ENCODE measurements at regions not wholly inside any gene's neighbourhood (a gene's known extent, or its start where the extent isn't known, plus 50 kb on each side); places are given as distances from the start of the nearest gene placed in this dataset.
A peak's percentile ranks its signal among the peaks of the same experiment; 100 is the strongest.

GRCh38 chr6:137423451-137424168, 70.6 kb downstream of the OLIG3 start:
- DNase-seq (ENCODE audit: low read depth), result no peak
- H3K4me3 ChIP-seq (ENCODE audit: low read depth, low read length), result no peak overlapping the region
- no peak for TF ChIP-seq CTCF (IDR thresholded peaks at IDR 0.05; ENCODE audit: control insufficient read depth, extremely low read depth, insufficient read depth)

DNA sequence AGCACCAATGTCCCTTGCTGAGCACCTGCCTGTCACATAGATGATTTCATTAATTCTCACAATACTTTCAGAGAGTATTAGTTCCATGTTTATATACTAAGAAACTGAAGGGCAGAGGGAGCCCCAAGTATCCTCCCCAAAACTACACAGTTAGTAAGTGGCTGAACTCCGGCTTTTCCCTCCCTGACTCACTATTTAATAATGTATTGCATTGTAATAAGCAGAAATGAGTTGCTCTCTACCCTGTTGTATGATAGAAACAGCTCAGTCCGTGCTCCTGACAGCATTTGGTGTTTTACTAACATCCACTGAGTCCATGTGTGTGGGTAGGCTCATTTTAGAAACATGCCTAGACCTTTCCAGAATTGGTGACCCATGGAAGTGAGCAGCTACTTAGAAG, 76.8 kb downstream of the OLIG3 start:
- H3K4me3 ChIP-seq (ENCODE audit: low read depth, low read length), result no peak overlapping the region
- no peak for DNase-seq (ENCODE audit: low read depth)
- TF ChIP-seq CTCF (IDR thresholded peaks at IDR 0.05; ENCODE audit: control insufficient read depth, extremely low read depth, insufficient read depth), result no peak

DNA sequence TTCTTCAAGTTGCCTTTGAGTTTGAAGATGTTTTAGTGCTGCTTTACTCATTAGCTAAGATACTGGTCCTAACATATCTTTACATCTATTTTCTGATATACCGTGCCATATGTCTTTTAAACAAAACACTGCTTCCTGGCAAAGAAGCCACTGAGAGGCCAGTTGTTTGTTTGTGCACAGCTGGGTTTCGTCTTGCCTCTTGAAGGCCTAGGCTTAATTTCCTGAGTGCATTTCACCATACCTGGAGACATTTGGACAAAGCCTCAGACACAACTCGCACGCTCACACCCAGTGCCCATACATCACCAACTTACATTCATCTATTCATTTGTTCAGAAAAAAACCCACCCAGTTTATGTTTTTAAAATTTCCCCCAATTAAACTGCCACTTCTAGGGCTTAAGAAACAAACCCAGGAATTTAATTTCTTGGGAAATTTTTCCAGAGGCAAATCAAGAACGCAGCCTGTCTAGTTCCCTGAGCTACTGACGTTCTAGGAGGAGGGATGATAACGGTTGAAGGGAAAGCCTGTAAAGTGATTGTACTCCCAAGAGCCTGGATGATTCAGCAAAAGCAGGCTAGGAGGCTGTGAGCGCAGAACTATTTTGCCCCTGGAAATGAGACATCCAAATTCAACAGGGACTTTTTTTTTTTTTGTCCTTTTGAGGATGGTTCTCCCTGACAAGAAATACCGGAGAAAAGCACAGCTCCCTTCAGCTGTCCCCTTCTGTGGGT, 77.7 kb downstream of the OLIG3 start:
- DNase-seq (ENCODE audit: low read depth), result no peak
- TF ChIP-seq CTCF (IDR thresholded peaks at IDR 0.05; ENCODE audit: control insufficient read depth, extremely low read depth, insufficient read depth), result no peak
- no peak overlapping the region for H3K4me3 ChIP-seq (ENCODE audit: low read depth, low read length)

GRCh38 chr6:137415834-137416190, 78.4 kb downstream of the OLIG3 start:
- DNase-seq (ENCODE audit: low read depth), result no peak
- no peak for TF ChIP-seq CTCF (IDR thresholded peaks at IDR 0.05; ENCODE audit: control insufficient read depth, extremely low read depth, insufficient read depth)
- no peak overlapping the region for H3K4me3 ChIP-seq (ENCODE audit: low read depth, low read length)

DNA sequence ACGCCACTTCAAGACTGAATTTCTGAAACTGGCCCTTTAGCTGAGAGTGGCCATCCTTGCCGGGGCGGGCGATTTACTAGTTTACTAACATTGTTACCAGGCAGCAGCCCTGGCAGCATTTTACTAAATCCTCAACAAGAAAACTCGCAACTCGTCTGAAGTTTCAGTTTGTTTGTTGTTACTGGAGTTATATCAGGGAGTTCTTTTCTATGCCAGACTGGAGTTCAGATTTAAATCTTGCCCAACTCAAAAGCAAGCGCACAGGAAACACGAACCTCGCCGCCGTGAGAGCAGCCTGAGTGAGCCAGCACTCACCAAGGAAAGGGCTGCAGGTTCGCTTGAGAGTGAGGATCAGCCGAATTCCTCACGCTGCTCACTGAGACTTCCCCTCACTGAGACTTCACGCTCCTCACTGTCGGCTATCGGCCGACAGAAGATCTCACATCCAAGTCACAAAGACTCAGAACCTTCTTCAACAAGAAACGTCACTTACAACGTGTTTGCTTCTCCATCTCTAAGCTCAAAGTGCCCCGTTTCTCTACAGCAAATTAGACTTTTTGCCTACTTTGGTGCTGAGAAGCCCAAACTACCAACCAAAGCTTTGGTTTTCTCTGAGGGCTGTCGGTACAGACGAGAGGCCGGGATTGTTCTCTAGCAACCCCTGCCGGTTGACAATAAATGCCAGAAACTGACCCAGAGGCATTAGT, 78.9 kb downstream of the OLIG3 start:
- peak overlapping the region; percentile 23 for H3K4me3 ChIP-seq (ENCODE audit: low read depth, low read length)
- peak; percentile 66 for TF ChIP-seq CTCF (IDR thresholded peaks at IDR 0.05; ENCODE audit: control insufficient read depth, extremely low read depth, insufficient read depth)
- DNase-seq (ENCODE audit: low read depth), result no peak

DNA sequence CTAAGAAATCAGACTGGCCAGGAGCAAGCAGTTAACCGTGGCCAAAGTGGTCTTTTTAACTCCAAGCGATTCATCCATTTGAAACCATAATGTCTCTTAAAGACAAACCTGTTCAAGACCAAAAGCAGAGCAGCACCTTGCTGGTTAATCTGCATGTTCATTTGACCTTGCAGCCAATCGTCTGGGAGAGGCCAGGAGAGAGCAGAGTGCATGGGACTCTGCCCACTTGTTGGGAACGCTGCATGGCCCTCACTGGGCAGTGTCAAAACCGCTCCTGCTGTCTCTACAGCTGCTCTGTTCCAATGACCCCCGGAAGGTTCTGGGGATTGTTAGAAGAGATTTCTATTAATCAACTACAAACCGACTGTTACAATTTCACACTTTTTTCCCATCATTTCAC, 79.6 kb downstream of the OLIG3 start:
- TF ChIP-seq CTCF (IDR thresholded peaks at IDR 0.05; ENCODE audit: control insufficient read depth, extremely low read depth, insufficient read depth), result no peak
- H3K4me3 ChIP-seq (ENCODE audit: low read depth, low read length), result no peak overlapping the region
- no peak for DNase-seq (ENCODE audit: low read depth)

All from LNCaP clone FGC (cell line).